ENCODE measurements at regions not wholly inside any gene's neighbourhood (a gene's known extent, or its start where the extent isn't known, plus 50 kb on each side); places are given as distances from the start of the nearest gene placed in this dataset.

GRCh38 chr10:131674130-131674529, 226.7 kb upstream of the PPP2R2D start:
- Histone ChIP-seq H3K4me1 (ENCODE audit: control insufficient read depth, insufficient read depth, low read length) (peaks cover 14% of the 10 kb centered on the region), H3K27ac (ENCODE audit: insufficient read depth, low read depth, low read length, poor library complexity, severe bottlenecking) (no peak overlapping the region), H3K4me3 (ENCODE audit: insufficient read depth, low read depth, low read length) (no peak overlapping the region), H3K27me3 (ENCODE audit: control insufficient read depth, insufficient read depth, low read length, poor library complexity, severe bottlenecking) (peaks cover 8% of the 10 kb centered on the region), H3K36me3 (ENCODE audit: control insufficient read depth, insufficient read depth, low read length) (no peaks in the 10 kb centered on the region), H3K9me3 (ENCODE audit: control insufficient read depth, low read length) (no peaks in the 10 kb centered on the region)
- WGBS, 2 experiments, result 95% methylated on average over 9 of the region's 9 CpGs

GRCh38 chr10:131675104-131675503, 225.7 kb upstream of the PPP2R2D start:
- H3K9me3 ChIP-seq (ENCODE audit: control insufficient read depth, low read length), result no peaks in the 10 kb centered on the region
- no peak overlapping the region for H3K4me3 ChIP-seq (ENCODE audit: insufficient read depth, low read depth, low read length)
- H3K27me3 ChIP-seq (ENCODE audit: control insufficient read depth, insufficient read depth, low read length, poor library complexity, severe bottlenecking), result peaks cover 8% of the 10 kb centered on the region
- no peak overlapping the region for H3K27ac ChIP-seq (ENCODE audit: insufficient read depth, low read depth, low read length, poor library complexity, severe bottlenecking)
- WGBS, 2 experiments, result 86 to 91% methylated on average over 13 of the region's 13 CpGs
- H3K36me3 ChIP-seq (ENCODE audit: control insufficient read depth, insufficient read depth, low read length), result no peaks in the 10 kb centered on the region
- H3K4me1 ChIP-seq (ENCODE audit: control insufficient read depth, insufficient read depth, low read length), result peaks cover 14% of the 10 kb centered on the region

DNA sequence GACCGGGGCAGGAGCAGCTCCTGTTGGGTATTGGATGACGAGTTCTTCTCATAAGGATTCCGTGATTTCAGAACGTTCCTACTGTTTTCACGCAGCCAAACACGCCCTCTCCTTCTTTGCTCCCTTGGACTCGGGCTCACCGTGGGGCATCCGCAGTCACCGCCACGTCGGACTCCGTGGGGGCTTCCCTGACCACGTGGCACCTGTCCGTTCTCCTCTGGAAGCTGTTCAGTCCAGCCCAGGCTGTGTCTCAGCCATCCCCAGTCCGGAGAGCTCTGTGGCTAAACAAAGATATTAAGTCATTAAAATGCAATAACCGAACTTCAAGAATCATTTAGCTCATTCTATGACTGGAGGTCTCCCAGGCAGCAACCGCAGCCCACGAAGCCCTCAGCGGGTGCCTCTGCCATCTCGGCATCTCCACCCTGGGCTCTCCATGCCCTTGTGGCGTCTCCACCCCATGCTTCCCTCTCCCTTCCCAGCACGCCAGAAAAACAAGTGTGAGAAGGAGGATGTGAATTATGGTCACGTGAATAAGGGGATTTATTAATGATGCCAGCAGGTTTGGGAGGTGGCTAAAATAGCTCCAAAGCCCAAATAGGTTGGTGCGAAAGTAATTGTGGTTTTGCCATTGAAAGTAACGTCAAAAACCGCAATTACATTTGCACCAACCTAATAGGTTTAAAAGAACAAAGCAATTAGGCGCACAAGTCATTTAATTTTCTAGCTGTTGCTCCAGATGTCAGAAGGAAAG, 224.6 kb upstream of the PPP2R2D start:
- H3K36me3 ChIP-seq (ENCODE audit: control insufficient read depth, insufficient read depth, low read length), result no peaks in the 10 kb centered on the region
- H3K9me3 ChIP-seq (ENCODE audit: control insufficient read depth, low read length), result no peaks in the 10 kb centered on the region
- H3K4me1 ChIP-seq (ENCODE audit: control insufficient read depth, insufficient read depth, low read length), result peaks cover 22% of the 10 kb centered on the region
- no peak overlapping the region for H3K4me3 ChIP-seq (ENCODE audit: insufficient read depth, low read depth, low read length)
- 73 to 74% methylated on average over 28 of the region's 28 CpGs for WGBS, 2 experiments
- peak overlapping the region; percentile 45 for H3K27ac ChIP-seq (ENCODE audit: insufficient read depth, low read depth, low read length, poor library complexity, severe bottlenecking)
- peaks cover 8% of the 10 kb centered on the region for H3K27me3 ChIP-seq (ENCODE audit: control insufficient read depth, insufficient read depth, low read length, poor library complexity, severe bottlenecking)

DNA sequence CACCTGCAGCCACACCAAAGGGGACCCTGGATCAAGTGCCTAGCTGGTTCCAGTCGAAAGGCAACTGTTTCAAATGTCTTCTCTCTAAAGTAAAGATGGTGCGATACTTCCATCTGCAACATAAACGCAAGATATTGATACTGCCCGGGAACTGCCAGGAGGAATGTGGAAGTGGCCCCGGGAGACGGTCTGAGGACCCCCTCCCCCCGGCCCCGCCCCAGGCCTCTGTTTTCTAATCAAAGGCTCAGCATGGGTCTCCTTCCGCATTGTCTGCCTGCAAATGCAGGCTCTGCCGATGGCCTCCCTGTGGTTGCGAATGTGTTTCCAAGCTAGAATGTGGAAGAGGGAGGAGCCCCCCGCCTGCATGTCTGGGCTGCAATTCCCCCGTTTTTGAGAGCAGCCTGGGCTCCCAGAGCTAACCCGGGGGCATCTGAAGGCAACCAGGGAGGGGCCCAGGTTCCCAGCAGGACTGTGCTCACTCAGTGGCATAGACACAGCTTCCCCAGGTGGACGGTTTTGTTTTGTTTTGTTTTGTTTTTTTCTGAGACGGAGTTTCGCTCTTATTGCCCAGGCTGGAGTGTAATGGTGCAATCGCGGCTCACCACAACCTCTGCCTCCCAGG, 223.9 kb upstream of the PPP2R2D start:
- H3K4me1 ChIP-seq (ENCODE audit: control insufficient read depth, insufficient read depth, low read length), result peaks cover 23% of the 10 kb centered on the region
- peak overlapping the region; percentile 45 for H3K27ac ChIP-seq (ENCODE audit: insufficient read depth, low read depth, low read length, poor library complexity, severe bottlenecking)
- no peak overlapping the region for H3K4me3 ChIP-seq (ENCODE audit: insufficient read depth, low read depth, low read length)
- 6 to 8% methylated on average over 19 of the region's 19 CpGs for WGBS, 2 experiments
- H3K27me3 ChIP-seq (ENCODE audit: control insufficient read depth, insufficient read depth, low read length, poor library complexity, severe bottlenecking), result peaks cover 8% of the 10 kb centered on the region
- H3K36me3 ChIP-seq (ENCODE audit: control insufficient read depth, insufficient read depth, low read length), result no peaks in the 10 kb centered on the region
- no peaks in the 10 kb centered on the region for H3K9me3 ChIP-seq (ENCODE audit: control insufficient read depth, low read length)

DNA sequence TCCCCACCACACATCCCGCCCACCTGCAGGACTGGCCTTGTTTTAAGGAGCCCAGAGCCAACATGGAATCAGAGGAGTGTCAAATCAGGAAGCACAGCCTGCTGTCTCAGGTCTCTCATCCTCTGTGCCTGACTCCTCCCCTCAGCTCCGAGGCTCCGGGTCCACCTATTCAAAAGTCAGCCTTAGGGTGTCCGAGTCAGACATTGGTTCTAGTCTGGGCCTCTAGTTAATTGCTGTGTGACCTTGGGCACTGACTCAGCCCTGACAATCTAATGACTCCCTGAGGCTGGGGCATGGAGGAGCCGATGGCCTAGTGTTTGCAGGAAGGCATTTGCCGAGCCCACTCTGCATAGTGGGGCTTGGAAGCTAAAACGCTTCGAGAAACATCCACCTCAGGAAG, 223.1 kb upstream of the PPP2R2D start:
- peaks cover 8% of the 10 kb centered on the region for H3K27me3 ChIP-seq (ENCODE audit: control insufficient read depth, insufficient read depth, low read length, poor library complexity, severe bottlenecking)
- H3K9me3 ChIP-seq (ENCODE audit: control insufficient read depth, low read length), result no peaks in the 10 kb centered on the region
- H3K27ac ChIP-seq (ENCODE audit: insufficient read depth, low read depth, low read length, poor library complexity, severe bottlenecking), result no peak overlapping the region
- H3K4me3 ChIP-seq (ENCODE audit: insufficient read depth, low read depth, low read length), result no peak overlapping the region
- WGBS, 2 experiments, result 70 to 73% methylated on average over 8 of the region's 8 CpGs
- H3K36me3 ChIP-seq (ENCODE audit: control insufficient read depth, insufficient read depth, low read length), result no peaks in the 10 kb centered on the region
- peaks cover 23% of the 10 kb centered on the region for H3K4me1 ChIP-seq (ENCODE audit: control insufficient read depth, insufficient read depth, low read length)

- H3K27me3 ChIP-seq (ENCODE audit: control insufficient read depth, insufficient read depth, low read length, poor library complexity, severe bottlenecking), result peaks cover 8% of the 10 kb centered on the region
- H3K4me1 ChIP-seq (ENCODE audit: control insufficient read depth, insufficient read depth, low read length), result peaks cover 23% of the 10 kb centered on the region
- no peaks in the 10 kb centered on the region for H3K9me3 ChIP-seq (ENCODE audit: control insufficient read depth, low read length)
- 82 to 84% methylated on average over 18 of the region's 18 CpGs for WGBS, 2 experiments
- H3K4me3 ChIP-seq (ENCODE audit: insufficient read depth, low read depth, low read length), result no peak overlapping the region
- H3K27ac ChIP-seq (ENCODE audit: insufficient read depth, low read depth, low read length, poor library complexity, severe bottlenecking), result no peak overlapping the region
- H3K36me3 ChIP-seq (ENCODE audit: control insufficient read depth, insufficient read depth, low read length), result no peaks in the 10 kb centered on the region
These were observed 222.6 kb upstream of the PPP2R2D start for GRCh38 chr10:131678171-131678570.

- H3K27me3 ChIP-seq (ENCODE audit: control insufficient read depth, insufficient read depth, low read length, poor library complexity, severe bottlenecking), result peaks cover 8% of the 10 kb centered on the region
- H3K9me3 ChIP-seq (ENCODE audit: control insufficient read depth, low read length), result no peaks in the 10 kb centered on the region
- H3K36me3 ChIP-seq (ENCODE audit: control insufficient read depth, insufficient read depth, low read length), result no peaks in the 10 kb centered on the region
- H3K4me1 ChIP-seq (ENCODE audit: control insufficient read depth, insufficient read depth, low read length), result peaks cover 23% of the 10 kb centered on the region
- H3K4me3 ChIP-seq (ENCODE audit: insufficient read depth, low read depth, low read length), result no peak overlapping the region
- WGBS, 2 experiments, result 90 to 92% methylated on average over 7 of the region's 7 CpGs
- no peak overlapping the region for H3K27ac ChIP-seq (ENCODE audit: insufficient read depth, low read depth, low read length, poor library complexity, severe bottlenecking)
These were observed 222.2 kb upstream of the PPP2R2D start for GRCh38 chr10:131678613-131679012.

GRCh38 chr10:131679926-131680325, 220.9 kb upstream of the PPP2R2D start:
- H3K36me3 ChIP-seq (ENCODE audit: control insufficient read depth, insufficient read depth, low read length), result no peaks in the 10 kb centered on the region
- H3K27ac ChIP-seq (ENCODE audit: insufficient read depth, low read depth, low read length, poor library complexity, severe bottlenecking), result no peak overlapping the region
- WGBS, 2 experiments, result 91 to 97% methylated on average over 6 of the region's 6 CpGs
- H3K9me3 ChIP-seq (ENCODE audit: control insufficient read depth, low read length), result no peaks in the 10 kb centered on the region
- H3K4me3 ChIP-seq (ENCODE audit: insufficient read depth, low read depth, low read length), result no peak overlapping the region
- peaks cover 23% of the 10 kb centered on the region for H3K4me1 ChIP-seq (ENCODE audit: control insufficient read depth, insufficient read depth, low read length)
- H3K27me3 ChIP-seq (ENCODE audit: control insufficient read depth, insufficient read depth, low read length, poor library complexity, severe bottlenecking), result peaks cover 8% of the 10 kb centered on the region

- no peaks in the 10 kb centered on the region for H3K27me3 ChIP-seq (ENCODE audit: control insufficient read depth, insufficient read depth, low read length, poor library complexity, severe bottlenecking)
- no peak overlapping the region for H3K27ac ChIP-seq (ENCODE audit: insufficient read depth, low read depth, low read length, poor library complexity, severe bottlenecking)
- 66 to 71% methylated on average over 7 of the region's 7 CpGs for WGBS, 2 experiments
- H3K36me3 ChIP-seq (ENCODE audit: control insufficient read depth, insufficient read depth, low read length), result no peaks in the 10 kb centered on the region
- H3K4me1 ChIP-seq (ENCODE audit: control insufficient read depth, insufficient read depth, low read length), result peaks cover 19% of the 10 kb centered on the region
- H3K9me3 ChIP-seq (ENCODE audit: control insufficient read depth, low read length), result no peaks in the 10 kb centered on the region
- H3K4me3 ChIP-seq (ENCODE audit: insufficient read depth, low read depth, low read length), result no peak overlapping the region
These were observed 219.7 kb upstream of the PPP2R2D start for GRCh38 chr10:131681122-131681521.

DNA sequence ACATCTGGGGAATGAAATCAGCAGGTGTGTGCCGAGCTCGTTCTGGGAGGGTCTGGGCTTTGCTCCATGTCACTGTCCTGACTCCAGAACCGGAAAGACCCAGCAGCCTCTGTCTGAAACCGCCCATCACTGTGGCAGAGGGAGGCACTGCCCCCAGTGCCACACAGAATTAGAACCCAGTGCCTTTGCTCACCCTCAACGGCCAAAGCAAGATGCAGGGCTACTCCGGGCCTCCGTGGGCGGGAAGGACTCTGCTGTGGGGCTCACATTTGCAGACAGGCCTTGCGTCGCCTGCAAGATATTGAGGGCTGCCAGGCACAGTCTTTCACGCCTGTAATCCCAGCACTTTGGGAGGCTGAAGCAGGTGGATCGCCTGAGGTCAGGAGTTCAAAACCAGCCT, 219.2 kb upstream of the PPP2R2D start:
- Histone ChIP-seq H3K4me3 (ENCODE audit: insufficient read depth, low read depth, low read length) (no peak overlapping the region), H3K9me3 (ENCODE audit: control insufficient read depth, low read length) (no peaks in the 10 kb centered on the region), H3K4me1 (ENCODE audit: control insufficient read depth, insufficient read depth, low read length) (peaks cover 16% of the 10 kb centered on the region), H3K27me3 (ENCODE audit: control insufficient read depth, insufficient read depth, low read length, poor library complexity, severe bottlenecking) (no peaks in the 10 kb centered on the region), H3K36me3 (ENCODE audit: control insufficient read depth, insufficient read depth, low read length) (no peaks in the 10 kb centered on the region), H3K27ac (ENCODE audit: insufficient read depth, low read depth, low read length, poor library complexity, severe bottlenecking) (no peak overlapping the region)
- WGBS, 2 experiments, result 90 to 94% methylated on average over 12 of the region's 12 CpGs
